Activated CD8-positive, alpha-beta memory T cell treated with anti-CD3 and anti-CD28 coated beads, Interleukin-2, amount 50 U/mL, for 24 hours (primary cell): ENCODE measurements at regions not wholly inside any gene's neighbourhood (a gene's known extent, or its start where the extent isn't known, plus 50 kb on each side); places are given as distances from the start of the nearest gene placed in this dataset.

Experiments used
- DNase-seq: peaks from one replicate; pipeline ENCODE4 v3.0.0-alpha.2; 2020; ENCODE audit errors: extremely low read depth

DNA sequence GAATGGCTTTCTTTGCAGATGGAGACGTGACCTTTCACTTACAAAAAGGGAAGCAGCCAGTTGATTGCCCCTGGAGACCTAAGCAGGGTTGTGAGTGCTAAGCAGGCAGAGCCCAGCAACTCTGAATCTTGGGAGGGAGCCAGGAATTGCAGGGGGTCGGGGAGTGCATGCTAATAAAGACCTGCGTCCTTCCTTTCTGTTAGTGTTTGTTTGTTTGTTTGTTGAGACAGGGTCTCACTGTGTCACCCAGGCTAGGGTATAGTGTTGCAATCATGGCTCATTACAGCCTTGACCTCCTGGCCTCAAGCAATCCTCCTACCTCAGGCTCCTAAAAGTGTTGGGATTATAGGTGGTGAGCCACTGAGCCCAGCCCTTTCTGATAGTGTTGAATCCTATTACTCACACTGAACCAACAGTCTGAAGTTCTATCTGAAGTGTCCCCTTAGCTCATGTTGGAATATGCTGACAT, 137.4 kb downstream of the CEP135 start:
- DNase-seq, result no peak

DNA sequence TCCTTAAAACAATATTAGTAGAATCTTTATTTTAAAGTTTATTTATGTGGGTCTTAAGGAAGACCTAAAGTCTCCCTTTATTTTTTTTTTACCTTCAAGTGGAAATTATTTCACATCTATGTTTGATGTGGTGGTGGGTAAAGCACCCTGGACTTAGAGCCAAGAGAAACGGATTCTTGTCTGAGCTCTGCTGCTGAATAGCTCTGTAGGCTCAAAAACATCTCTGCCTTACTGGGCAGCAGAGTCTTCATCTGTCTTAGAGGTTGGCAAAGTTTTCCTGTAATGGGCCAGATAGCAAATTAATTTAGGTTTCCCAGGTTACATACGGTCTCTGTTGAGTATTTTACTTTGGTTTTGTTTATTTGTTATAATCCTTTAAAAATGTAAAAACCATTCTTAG, 136.5 kb downstream of the CEP135 start:
- no peak for DNase-seq

- DNase-seq, result no peak
Observed at GRCh38 chr4:56084851-56085250, 136.1 kb downstream of the CEP135 start.
